GM18867 (cell line): ENCODE measurements at regions not wholly inside any gene's neighbourhood (a gene's known extent, or its start where the extent isn't known, plus 50 kb on each side); places are given as distances from the start of the nearest gene placed in this dataset.
A peak's percentile ranks its signal among the peaks of the same experiment; 100 is the strongest.

Experiments used
- ATAC-seq: cut with Tn5 transposase; IDR thresholded peaks from one replicate; pipeline ENCODE4 v1.9.1; 2021; ENCODE audit warnings: mild to moderate bottlenecking, moderate library complexity; ENCODE audit not compliant: unreplicated experiment

- ATAC-seq, result no peak
These were observed 516.2 kb downstream of the KCTD8 start for GRCh38 chr4:43932448-43932847.

DNA sequence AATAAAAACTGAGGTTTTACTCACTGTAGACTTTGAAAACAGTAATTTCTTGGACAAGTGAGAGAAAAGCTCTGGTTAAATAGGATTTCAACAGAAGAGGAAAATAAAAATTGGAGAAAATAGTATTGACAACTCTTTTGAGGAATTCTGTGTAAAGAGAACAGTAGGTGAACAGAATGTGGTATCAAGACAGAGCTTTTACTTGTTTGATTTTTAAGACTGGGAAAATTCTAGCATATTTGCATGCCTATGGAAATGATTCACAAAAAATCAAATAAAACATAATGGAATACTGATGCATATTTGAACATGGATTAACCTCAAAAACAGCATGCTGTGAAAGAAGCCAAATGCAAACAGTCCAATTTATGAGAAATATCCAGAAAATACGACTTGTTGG, 504.6 kb downstream of the KCTD8 start:
- no peak for ATAC-seq

DNA sequence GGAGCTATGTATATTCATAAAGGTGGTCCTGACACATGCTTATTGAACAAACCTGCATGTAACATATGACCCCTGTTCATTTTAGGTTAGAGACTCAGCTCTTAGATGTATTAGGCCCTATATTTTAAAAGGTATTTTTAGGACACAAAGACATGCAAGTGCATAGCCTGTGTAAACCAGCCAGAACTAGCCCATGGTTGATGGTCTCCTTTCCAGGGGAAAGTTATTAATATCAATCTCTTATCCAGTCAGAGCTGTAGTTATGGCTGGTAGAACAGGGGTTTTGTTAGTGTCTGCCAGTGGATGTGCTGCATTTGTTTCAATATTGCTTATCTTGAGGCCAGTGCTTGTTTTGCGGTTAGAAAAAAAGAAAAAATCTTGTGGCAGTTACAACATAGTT, 488.6 kb downstream of the KCTD8 start:
- ATAC-seq, result no peak

DNA sequence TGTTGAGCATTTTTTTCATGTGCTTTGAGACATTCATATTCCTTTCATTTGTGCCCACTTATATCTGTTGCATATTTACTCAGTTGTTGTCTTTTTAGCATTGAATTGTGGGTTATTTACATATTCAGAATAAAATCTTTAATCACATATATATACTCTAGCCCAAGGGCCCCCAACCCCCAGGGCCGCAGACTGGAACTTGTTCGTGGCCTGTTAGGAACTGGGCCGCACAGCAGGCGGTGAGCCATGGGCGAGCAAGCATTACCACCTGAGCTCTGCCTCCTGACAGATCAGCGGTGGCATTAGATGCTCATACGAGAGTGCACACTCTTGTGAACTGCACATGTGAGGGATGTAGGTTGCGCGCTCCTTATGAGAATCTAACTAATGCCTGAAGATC, 480.6 kb downstream of the KCTD8 start:
- no peak for ATAC-seq

- no peak for ATAC-seq
These were observed 465.0 kb downstream of the KCTD8 start for GRCh38 chr4:43983610-43984009.

- no peak for ATAC-seq
These were observed 461.2 kb downstream of the KCTD8 start for GRCh38 chr4:43987331-43987944.

DNA sequence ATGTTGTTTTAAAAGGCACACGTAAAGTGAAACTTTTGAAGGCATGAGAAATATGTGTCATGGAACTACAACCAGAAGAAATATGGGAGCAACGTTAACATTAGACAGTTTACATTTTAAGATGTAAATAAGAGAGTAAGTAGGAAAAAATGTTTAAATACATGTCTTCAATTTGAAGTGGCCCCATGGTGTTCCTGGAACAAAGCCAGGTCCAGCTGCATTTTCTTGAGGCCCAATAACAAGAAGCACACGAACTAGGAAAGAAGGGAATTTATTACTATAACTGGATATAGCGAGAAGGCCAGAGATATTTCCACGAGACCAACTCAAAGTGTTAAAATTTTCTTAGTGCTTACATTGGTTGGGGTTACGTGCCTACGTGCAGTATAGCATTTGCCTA, 458.1 kb downstream of the KCTD8 start:
- ATAC-seq, result no peak

- ATAC-seq, result no peak
These were observed 457.6 kb downstream of the KCTD8 start for GRCh38 chr4:43990963-43991362.

- ATAC-seq, result no peak
These were observed 456.1 kb downstream of the KCTD8 start for GRCh38 chr4:43992552-43992951.

DNA sequence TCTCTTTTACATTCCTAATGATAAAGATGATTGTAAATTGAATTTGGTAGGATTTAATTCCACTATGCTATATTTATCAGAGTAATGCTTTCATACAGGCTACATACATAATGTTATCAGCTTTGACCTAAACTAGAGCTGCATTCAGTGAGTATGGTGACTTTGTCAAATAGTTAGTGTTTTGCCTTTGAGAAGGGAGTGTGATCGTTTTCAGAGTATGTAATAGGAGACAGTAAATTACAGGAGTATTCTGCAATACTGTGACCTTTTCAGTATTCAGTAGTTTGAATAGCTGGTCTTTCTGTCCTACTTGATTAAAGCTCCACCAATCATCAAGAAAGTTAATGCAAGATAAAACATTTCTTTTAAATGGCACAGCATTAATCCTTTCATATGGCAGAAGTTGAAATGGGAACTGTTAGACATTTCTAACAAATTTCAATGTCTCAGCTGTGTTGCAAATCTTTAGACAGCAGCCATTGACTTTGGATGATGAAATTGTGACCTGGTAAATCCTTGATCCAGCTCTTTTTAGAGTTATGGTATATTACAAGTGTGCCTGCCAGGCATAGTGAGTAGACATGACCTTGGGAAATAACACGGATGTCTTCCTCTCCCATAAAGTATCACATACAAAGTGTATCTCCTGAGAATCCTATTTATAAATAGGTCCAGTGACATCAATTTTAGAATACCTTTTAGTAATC, 455.3 kb downstream of the KCTD8 start:
- ATAC-seq, result no peak

- ATAC-seq, result no peak
These were observed 448.9 kb downstream of the KCTD8 start for GRCh38 chr4:43999669-44000068.

- no peak for ATAC-seq
These were observed 446.2 kb downstream of the KCTD8 start for GRCh38 chr4:44002368-44002767.

- no peak for ATAC-seq
These were observed 431.8 kb downstream of the KCTD8 start for GRCh38 chr4:44016570-44017421.

DNA sequence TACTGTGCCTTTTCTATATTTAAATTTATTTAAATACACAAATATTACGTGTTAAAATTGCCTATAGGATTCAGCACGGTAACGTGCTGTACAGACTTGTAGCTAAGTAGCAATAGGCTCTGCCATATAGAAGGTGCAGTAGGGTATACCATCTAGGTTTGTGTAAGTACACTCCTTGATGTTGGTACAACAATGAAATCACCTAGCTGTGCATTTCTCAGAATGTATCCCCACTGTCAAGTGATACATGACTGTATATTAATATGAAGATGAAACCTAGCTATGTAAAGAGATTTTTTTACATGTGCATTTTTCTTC, 431.2 kb downstream of the KCTD8 start:
- ATAC-seq, result no peak

DNA sequence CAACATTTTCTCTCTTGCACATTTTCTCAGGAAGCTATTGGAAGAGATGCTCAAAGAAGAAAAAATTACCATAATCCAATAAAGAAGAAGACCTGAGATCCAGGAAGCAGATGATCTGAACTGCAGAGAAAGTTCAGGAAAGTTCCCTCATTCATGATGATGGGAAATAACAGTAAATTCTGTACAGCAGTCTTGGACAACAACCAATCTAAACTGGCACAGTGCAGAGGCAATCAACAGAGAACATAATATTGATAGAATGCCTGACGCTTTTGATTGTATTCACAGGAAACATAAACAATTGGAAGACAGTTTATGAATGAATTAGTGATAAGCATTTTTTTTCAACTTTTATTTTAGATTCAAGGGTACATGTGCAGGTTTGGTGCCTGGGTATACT, 428.9 kb downstream of the KCTD8 start:
- ATAC-seq, result no peak

DNA sequence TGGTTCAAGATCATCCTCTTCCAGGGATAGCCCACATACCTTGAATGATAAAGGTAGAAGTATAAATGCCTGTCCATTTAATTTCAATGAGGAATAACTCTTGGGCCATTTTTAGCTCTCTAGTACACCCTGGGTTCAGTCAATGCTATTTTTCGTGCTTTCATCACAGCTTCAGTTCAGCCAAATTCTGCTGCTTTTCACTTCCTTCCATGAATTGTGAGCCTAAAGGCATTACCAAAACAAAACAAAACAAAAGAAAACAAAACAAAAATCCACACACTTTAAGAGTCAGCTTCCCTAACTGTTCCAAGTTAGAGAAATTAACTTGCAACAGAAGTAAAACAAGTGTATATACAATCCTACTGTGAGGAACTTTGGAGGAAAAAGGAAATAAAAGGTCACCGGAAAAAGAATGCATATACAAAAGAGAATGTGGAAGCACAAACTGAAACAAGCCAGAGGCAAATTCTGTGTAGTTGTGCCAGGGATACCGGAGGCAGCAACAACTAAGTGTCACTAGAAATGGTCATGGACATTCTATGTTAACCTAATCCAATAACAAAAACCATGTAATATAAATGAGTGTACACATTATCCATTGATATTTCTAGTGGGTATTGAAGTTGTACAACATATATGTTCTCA, 423.1 kb downstream of the KCTD8 start:
- no peak for ATAC-seq

- peak; percentile 58 for ATAC-seq
These were observed 409.8 kb downstream of the KCTD8 start for GRCh38 chr4:44038811-44039210.

DNA sequence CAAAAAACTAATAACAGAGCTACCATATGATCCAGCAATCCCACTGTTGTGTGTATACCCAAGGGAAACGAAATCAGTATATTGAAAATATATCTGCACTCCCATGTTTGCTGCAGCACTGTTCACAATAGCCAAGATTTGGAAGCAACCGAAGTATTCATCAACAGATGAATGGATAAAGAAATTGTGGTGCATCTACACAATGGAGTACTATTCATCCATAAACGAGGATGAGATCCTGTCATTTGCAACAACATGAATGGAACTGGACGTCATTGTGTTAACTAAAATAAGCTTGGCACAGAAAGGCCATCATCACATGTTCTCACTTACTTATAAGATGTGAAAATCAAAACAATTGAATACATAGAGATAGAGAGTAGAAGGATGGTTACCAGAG, 402.1 kb downstream of the KCTD8 start:
- ATAC-seq, result no peak

DNA sequence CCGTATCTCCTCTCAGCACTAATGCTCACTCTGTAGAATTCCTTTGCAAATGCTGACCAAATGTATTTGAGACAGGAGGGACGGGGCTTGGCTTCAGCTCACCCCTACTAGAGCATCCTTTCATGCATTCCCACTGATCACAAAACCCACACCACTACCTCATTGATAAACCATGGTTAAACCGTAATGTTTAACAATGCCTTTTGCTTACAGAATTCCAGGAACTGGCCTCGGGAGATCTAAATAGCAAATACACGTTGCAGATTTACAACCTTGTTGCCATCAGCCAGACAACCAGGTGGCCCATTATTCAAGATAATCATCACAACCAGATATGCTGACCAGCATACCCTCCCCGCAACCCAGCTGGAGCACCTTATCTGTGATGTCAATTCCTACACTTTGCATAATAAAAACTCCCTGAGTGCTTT, 391.9 kb downstream of the KCTD8 start:
- no peak for ATAC-seq

GRCh38 chr4:44070843-44071242, 377.8 kb downstream of the KCTD8 start:
- no peak for ATAC-seq
